ENCODE measurements at regions not wholly inside any gene's neighbourhood (a gene's known extent, or its start where the extent isn't known, plus 50 kb on each side); places are given as distances from the start of the nearest gene placed in this dataset.

GRCh38 chr2:239638376-239638775 is 237.6 kb upstream of the HDAC4 start:
- TF ChIP-seq HNF4A (conservative IDR thresholded peaks at IDR 0.05), result no peak
- TF ChIP-seq, protein P1, sequence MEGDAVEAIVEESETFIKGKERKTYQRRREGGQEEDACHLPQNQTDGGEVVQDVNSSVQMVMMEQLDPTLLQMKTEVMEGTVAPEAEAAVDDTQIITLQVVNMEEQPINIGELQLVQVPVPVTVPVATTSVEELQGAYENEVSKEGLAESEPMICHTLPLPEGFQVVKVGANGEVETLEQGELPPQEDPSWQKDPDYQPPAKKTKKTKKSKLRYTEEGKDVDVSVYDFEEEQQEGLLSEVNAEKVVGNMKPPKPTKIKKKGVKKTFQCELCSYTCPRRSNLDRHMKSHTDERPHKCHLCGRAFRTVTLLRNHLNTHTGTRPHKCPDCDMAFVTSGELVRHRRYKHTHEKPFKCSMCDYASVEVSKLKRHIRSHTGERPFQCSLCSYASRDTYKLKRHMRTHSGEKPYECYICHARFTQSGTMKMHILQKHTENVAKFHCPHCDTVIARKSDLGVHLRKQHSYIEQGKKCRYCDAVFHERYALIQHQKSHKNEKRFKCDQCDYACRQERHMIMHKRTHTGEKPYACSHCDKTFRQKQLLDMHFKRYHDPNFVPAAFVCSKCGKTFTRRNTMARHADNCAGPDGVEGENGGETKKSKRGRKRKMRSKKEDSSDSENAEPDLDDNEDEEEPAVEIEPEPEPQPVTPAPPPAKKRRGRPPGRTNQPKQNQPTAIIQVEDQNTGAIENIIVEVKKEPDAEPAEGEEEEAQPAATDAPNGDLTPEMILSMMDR (IDR thresholded peaks at IDR 0.05; ENCODE audit: low read depth, low read length, missing input control), result no peak
- no peak for TF ChIP-seq EGR1 (IDR thresholded peaks at IDR 0.05; ENCODE audit: low read depth in 2 of 2)
- TF ChIP-seq, protein P2, sequence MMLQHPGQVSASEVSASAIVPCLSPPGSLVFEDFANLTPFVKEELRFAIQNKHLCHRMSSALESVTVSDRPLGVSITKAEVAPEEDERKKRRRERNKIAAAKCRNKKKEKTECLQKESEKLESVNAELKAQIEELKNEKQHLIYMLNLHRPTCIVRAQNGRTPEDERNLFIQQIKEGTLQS (IDR thresholded peaks at IDR 0.05), result no peak
- TF ChIP-seq MAX (IDR thresholded peaks at IDR 0.05), result no peak
- TF ChIP-seq, protein P3, sequence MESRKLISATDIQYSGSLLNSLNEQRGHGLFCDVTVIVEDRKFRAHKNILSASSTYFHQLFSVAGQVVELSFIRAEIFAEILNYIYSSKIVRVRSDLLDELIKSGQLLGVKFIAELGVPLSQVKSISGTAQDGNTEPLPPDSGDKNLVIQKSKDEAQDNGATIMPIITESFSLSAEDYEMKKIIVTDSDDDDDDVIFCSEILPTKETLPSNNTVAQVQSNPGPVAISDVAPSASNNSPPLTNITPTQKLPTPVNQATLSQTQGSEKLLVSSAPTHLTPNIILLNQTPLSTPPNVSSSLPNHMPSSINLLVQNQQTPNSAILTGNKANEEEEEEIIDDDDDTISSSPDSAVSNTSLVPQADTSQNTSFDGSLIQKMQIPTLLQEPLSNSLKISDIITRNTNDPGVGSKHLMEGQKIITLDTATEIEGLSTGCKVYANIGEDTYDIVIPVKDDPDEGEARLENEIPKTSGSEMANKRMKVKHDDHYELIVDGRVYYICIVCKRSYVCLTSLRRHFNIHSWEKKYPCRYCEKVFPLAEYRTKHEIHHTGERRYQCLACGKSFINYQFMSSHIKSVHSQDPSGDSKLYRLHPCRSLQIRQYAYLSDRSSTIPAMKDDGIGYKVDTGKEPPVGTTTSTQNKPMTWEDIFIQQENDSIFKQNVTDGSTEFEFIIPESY (IDR thresholded peaks at IDR 0.05), result no peak
- TF ChIP-seq GABPA (IDR thresholded peaks at IDR 0.05 in 1 of 2, conservative IDR thresholded peaks at IDR 0.05 in 1 of 2), result no peak
- no peak for TF ChIP-seq YY1 (IDR thresholded peaks at IDR 0.05)

Measured in liver (tissue), 3 donors.